ENCODE measurements at regions not wholly inside any gene's neighbourhood (a gene's known extent, or its start where the extent isn't known, plus 50 kb on each side); places are given as distances from the start of the nearest gene placed in this dataset.
"Not testable (repeated sequence)": the region's sequence is repeated elsewhere in the genome, so short reads cannot be mapped to it uniquely, and the experiment has no call there.

- TF ChIP-seq CTCF (IDR thresholded peaks at IDR 0.05): no peak
- Histone ChIP-seq H3K36me3 (no peaks in the 10 kb centered on the region), H3K27me3 (no peaks in the 10 kb centered on the region), H3K4me1 (no peaks in the 10 kb centered on the region), H3K27ac (no peak overlapping the region), H3K4me3 (no peak overlapping the region), H3K9me3 (no peaks in the 10 kb centered on the region)
- no peak for DNase-seq
- intact Hi-C loops (cut with DNase I): no loop called here
- ATAC-seq: no peak
Observed at GRCh38 chr1:221602830-221603229, 139.1 kb downstream of the DUSP10 start.

DNA sequence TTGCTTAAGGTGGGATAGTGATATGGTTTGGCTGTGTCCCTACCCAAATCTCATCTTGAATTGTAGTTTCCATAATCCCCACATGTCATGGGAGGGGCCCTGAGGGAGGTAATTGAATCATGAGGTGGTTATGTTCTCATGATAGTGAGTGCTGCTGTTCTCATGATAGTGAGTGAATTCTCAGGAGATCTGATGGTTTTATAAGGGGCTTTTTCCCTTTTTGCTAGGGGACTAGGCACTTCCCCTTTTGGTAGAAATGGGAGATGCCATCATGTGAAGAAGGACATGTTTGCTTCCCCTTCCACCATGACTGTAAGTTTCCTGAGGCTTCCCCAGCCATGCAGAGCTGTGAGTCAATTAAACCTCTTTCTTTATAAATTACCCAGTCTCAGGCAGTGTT, 137.5 kb downstream of the DUSP10 start:
- H3K4me3 ChIP-seq; intact Hi-C loops (cut with DNase I); H3K9me3 ChIP-seq; H3K27me3 ChIP-seq; H3K27ac ChIP-seq; ATAC-seq; H3K4me1 ChIP-seq; DNase-seq; H3K36me3 ChIP-seq: not testable (repeated sequence)

DNA sequence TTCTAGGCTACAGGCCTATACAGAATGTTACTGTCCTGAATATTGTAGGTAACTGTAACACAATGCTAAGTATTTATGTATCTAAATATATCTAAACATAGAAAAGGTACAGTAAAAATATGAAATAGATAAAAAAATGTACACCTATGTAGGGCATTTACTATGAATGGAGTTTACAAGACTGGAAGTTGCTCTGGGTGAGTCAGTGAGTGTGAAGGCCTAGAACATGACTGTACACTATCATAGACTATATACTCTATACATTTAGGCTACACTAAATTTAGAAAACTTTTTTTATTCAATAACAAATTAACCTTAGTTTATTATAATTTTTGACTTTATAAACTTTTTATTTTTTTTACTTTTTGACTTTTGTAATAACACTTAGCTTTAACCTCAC, 136.9 kb downstream of the DUSP10 start:
- Histone ChIP-seq H3K27ac (no peak overlapping the region), H3K9me3 (no peaks in the 10 kb centered on the region), H3K36me3 (no peaks in the 10 kb centered on the region), H3K4me3 (no peak overlapping the region), H3K27me3 (no peaks in the 10 kb centered on the region), H3K4me1 (no peaks in the 10 kb centered on the region)
- no peak for TF ChIP-seq CTCF (IDR thresholded peaks at IDR 0.05)
- DNase-seq (no peak), ATAC-seq (no peak)
- intact Hi-C loops (cut with DNase I): no loop called here

DNA sequence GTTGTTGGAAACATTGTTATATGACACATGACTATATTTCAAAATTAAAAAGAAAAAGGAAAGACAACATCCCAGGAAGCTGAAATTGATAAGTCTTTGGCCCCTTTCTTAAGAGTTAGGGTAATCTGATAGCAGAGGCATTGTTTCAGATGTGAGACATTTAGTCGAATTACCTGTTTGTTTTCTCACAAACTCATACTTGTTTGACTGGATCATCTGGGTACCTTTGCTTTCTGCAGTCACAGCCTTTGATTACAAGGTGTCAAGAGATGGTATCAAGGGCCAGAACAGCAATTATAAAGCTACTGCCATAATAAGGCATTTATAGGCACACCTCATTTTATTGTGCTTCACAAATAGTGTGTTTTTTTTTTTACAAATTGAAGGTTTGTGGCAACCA, 136.3 kb downstream of the DUSP10 start:
- ATAC-seq: no peak
- DNase-seq: no peak
- H3K36me3 ChIP-seq: no peaks in the 10 kb centered on the region
- no peak overlapping the region for H3K27ac ChIP-seq
- TF ChIP-seq CTCF (IDR thresholded peaks at IDR 0.05): no peak
- intact Hi-C loops (cut with DNase I): no loop called here
- no peaks in the 10 kb centered on the region for H3K4me1 ChIP-seq
- H3K9me3 ChIP-seq: no peaks in the 10 kb centered on the region
- H3K27me3 ChIP-seq: no peaks in the 10 kb centered on the region
- no peak overlapping the region for H3K4me3 ChIP-seq

DNA sequence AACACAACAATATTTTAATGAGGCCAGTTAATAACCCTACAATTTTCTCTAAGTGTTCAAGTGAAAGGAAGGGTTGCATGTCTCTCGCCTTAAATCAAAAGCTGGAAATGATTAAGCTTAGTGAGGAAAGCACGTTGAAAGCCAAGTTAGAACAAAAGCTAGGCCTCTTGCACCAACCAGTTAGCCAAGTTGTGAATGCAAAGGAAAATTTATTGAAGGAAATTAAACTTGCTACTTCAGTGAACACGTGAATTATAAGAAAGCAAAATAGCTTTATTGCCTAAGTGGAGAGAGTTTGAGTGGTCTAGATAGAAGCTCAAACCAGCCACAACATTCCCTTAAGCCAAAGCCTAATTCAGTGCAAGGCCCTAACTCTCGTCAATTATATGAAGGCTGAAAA, 135.6 kb downstream of the DUSP10 start:
- Histone ChIP-seq H3K36me3 (no peaks in the 10 kb centered on the region), H3K4me1 (no peaks in the 10 kb centered on the region), H3K4me3 (no peak overlapping the region), H3K27ac (no peak overlapping the region), H3K27me3 (no peaks in the 10 kb centered on the region), H3K9me3 (no peaks in the 10 kb centered on the region)
- intact Hi-C loops (cut with DNase I): no loop called here
- DNase-seq (no peak), ATAC-seq (no peak)
- TF ChIP-seq CTCF (IDR thresholded peaks at IDR 0.05): no peak

DNA sequence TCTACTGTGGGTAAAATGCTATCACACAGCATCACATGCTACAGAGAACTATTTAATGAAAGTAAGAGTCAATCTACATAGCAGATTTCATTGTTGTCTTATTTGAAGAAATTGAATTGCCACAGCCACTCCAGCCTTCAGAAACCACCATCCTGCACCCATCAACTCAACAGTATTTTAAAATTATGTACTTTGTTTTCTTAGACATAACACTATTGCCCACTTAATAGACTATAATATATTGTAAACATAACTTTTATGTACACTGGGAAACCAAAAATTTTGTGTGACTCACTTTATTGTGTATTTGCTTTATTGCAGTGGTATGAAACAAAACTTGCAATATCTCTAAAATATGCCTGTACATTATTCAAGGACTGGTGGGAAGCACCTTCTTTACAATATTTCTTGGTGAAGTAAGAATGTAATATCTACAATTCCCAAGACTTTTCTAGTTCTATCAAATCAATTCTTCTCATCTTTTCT, 133.0 kb downstream of the DUSP10 start:
- intact Hi-C loops (cut with DNase I): no loop called here
- H3K36me3 ChIP-seq: no peaks in the 10 kb centered on the region
- no peak for DNase-seq
- ATAC-seq: no peak
- H3K4me3 ChIP-seq: no peak overlapping the region
- no peak overlapping the region for H3K27ac ChIP-seq
- no peak for TF ChIP-seq CTCF (IDR thresholded peaks at IDR 0.05)
- no peaks in the 10 kb centered on the region for H3K27me3 ChIP-seq
- H3K9me3 ChIP-seq: no peaks in the 10 kb centered on the region
- no peaks in the 10 kb centered on the region for H3K4me1 ChIP-seq

Measured in left lung (tissue), 4 donors.